ENCODE measurements at regions not wholly inside any gene's neighbourhood (a gene's known extent, or its start where the extent isn't known, plus 50 kb on each side); places are given as distances from the start of the nearest gene placed in this dataset.

GRCh38 chr22:47690166-47690565 is 927.7 kb downstream of the TBC1D22A start:
- no peak for DNase-seq

- no peak for DNase-seq
Observed at GRCh38 chr22:47687776-47688175, 925.3 kb downstream of the TBC1D22A start.

- no peak for DNase-seq
Observed at GRCh38 chr22:47687346-47687655, 924.9 kb downstream of the TBC1D22A start.

GRCh38 chr22:47686594-47687345 is 924.3 kb downstream of the TBC1D22A start:
- no peak for DNase-seq

- no peak for DNase-seq
Observed at GRCh38 chr22:47681411-47682165, 919.1 kb downstream of the TBC1D22A start.

- no peak for DNase-seq
Observed at GRCh38 chr22:47678636-47679287, 916.3 kb downstream of the TBC1D22A start.

- DNase-seq: no peak
Observed at GRCh38 chr22:47678048-47678447, 915.6 kb downstream of the TBC1D22A start.

GRCh38 chr22:47676685-47677084 is 914.2 kb downstream of the TBC1D22A start:
- DNase-seq: no peak

GRCh38 chr22:47674600-47674999 is 912.1 kb downstream of the TBC1D22A start:
- no peak for DNase-seq

- no peak for DNase-seq
Observed at GRCh38 chr22:47673557-47673956, 911.1 kb downstream of the TBC1D22A start.

GRCh38 chr22:47672526-47672925 is 910.1 kb downstream of the TBC1D22A start:
- DNase-seq: no peak

- DNase-seq: no peak
Observed at GRCh38 chr22:47665151-47665550, 902.7 kb downstream of the TBC1D22A start.

GRCh38 chr22:47663615-47664605 is 901.5 kb downstream of the TBC1D22A start:
- DNase-seq: no peak

- no peak for DNase-seq
Observed at GRCh38 chr22:47659467-47660223, 897.2 kb downstream of the TBC1D22A start.

GRCh38 chr22:47658182-47658581 is 895.7 kb downstream of the TBC1D22A start:
- no peak for DNase-seq

GRCh38 chr22:47657224-47657623 is 894.8 kb downstream of the TBC1D22A start:
- DNase-seq: no peak

GRCh38 chr22:47656806-47657205 is 894.4 kb downstream of the TBC1D22A start:
- no peak for DNase-seq

- DNase-seq: no peak
Observed at GRCh38 chr22:47655930-47656329, 893.5 kb downstream of the TBC1D22A start.

- no peak for DNase-seq
Observed at GRCh38 chr22:47654922-47655491, 892.6 kb downstream of the TBC1D22A start.

- no peak for DNase-seq
Observed at GRCh38 chr22:47653921-47654320, 891.5 kb downstream of the TBC1D22A start.

GRCh38 chr22:47651216-47651987 is 889.0 kb downstream of the TBC1D22A start:
- no peak for DNase-seq

Measured in inflammatory macrophage treated with lipopolysaccharide for 4 hours (primary cell).